GM21423 (cell line): ENCODE measurements at regions not wholly inside any gene's neighbourhood (a gene's known extent, or its start where the extent isn't known, plus 50 kb on each side); places are given as distances from the start of the nearest gene placed in this dataset.
"Not testable (repeated sequence)": the region's sequence is repeated elsewhere in the genome, so short reads cannot be mapped to it uniquely, and the experiment has no call there.

Experiments
- ATAC-seq: cut with Tn5 transposase; IDR thresholded peaks from one replicate; pipeline ENCODE4 v1.9.1; 2021; ENCODE audit warnings: mild to moderate bottlenecking, moderate library complexity; ENCODE audit not compliant: unreplicated experiment

DNA sequence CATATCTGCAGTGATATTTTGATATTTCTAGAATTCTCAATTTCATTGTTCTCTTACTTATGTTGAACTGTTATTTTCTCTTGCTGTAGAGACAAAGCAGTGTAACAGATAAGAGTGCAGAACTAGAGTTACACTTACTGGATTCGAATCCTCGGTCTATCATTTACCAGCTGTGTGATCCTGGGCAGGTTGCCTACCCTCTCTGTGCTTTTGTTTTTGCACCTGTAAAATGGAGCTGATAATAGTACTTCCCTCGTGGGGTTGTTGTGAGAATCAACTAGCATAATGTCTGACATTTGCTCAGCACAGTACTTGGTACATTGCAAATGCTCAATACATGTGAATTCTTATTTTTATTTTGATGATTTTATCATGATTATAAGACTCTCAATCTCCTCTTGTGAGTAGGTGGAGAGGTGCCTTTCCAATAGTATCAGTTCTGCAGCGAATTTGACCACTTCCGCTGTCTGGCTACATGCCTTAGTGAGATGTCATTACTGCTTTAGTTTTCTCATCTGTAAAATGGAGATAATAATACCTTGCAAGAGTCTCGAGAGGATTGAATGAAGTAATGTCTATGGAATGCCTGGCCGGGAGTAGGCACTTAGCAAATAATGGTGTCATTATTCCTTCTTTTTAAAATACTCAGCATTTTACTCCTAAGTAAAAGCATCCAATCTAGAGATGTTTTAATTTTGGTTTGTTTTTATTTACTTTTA, 312.2 kb upstream of the MAF start:
- ATAC-seq = no peak

DNA sequence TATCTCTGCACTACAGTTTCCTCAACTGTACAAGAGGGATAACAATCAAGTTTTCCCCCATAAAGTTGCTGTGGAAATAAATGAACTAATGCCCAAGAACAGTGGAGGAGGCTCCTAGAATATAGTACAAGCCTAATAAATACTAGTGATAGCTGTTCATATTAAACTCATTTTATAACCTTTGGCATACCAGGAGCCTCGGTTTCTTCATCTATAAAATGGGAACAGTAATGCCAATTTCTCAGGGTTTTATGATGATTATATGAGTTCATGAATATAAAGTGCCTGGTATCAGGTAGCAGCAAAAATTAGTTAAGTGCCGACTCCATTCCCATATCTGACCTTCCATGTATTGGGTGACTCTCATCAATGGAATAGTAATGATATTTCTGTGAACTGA, 311.1 kb upstream of the MAF start:
- no peak for ATAC-seq

DNA sequence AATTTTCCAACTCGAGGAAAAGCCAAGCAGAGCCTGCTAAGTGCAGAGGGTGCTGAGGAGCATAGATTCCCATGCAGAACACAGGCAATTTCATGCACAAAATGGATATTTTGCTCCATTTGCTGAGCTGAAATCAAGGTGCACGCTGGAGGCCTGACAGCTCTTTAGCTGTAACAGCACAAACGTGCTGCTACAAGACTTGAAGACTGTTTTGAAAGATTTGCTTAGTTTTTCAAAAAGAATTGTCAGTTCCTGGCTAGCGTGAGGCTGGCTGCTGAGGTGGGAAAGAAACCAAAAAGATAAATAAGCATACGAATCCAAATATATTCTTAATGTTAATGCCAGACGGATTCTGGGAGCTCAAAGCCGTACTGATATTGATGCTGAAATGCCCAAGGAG, 309.0 kb upstream of the MAF start:
- no peak for ATAC-seq

DNA sequence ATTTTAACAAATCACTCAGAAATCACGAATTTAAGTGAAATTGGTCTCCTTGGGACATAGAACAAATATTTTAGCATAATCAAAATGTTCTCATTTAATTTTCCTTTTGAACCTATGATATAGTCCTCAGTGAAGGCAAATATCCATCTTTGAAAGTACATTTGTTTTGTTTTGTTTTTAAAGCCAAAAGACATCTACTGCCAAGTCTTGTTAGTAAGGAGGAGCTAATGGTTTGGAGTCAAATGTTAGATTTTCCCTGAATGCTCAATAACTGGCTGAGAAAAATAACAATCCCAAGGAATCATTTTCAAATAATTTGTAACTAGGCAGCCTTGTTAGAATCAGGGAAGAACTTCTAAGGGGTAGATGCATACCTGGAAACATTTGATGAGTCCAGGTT, 302.9 kb upstream of the MAF start:
- ATAC-seq = no peak

DNA sequence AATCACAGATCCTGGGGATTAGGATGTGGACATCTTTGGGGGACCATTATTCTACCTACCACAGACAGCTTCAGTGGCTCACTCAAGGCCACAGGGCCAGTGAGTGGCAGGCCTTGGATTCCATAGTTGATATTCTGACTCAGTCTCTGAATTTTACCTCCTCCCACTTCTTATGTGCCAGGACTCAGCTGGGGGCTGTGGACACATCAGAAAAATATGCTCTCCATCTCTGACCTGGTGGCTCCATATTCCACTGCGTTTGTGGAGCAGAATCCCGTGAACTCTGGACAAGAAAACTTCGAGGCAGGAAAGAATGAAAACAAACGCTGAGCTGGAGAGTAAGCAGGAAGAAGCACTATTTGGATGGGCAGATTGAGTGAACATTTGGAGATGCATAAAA, 301.8 kb upstream of the MAF start:
- no peak for ATAC-seq

DNA sequence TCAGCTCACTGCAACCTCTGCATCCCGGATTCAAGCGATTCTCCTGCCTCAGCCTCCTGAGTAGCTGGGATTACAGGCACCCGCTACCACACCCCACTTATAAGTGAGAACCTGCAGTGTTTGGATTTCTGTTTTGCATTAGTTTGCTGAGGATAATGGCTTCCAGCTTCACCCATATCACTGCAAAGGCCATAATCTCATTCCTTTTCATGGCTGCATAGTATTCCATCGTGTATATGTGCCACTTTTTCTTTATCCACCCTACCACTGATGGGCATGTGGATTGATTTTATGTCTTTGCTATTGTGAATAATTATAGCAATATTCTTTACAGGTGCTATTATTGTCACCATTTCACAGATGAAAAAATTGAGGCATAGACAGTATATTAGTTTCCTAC, 301.0 kb upstream of the MAF start:
- no peak for ATAC-seq

DNA sequence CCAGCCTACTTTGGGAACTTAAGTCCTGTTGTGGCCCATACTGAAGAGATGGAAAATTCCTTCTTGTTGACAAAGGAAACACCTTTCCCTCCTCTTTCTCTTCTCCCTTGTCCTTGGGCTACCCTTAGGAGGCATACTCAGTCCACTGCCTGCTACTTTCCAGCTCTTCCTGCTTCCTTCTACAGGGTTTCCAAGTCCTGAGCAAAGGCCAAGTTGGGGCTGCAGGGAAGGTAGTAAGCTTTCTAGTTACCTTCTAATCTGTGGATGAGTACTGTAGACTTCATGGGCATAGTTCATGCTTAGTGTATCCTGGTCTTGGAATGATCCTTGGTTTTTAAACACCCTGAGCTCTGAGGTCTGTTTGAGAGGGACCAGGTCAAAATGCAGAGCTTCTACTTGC, 299.2 kb upstream of the MAF start:
- ATAC-seq = no peak

DNA sequence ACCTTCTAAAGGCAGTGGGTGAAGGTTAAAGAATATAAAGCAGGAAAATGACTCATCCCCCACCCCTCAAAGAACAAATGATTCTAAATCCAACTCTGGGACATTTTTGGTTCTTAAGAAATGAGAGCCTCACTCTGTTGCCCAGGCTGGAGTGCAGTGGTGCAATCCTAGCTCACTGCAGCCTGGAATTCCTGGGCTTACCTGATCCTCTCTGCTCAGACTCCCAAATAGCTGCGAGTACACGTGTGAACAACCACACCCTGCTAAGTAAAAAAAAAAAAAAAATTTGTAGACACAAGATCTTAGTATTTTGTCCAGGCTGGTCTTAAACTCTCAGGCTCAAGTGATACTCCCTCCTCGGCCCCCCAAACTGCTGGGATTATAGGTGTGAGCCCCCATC, 298.8 kb upstream of the MAF start:
- no peak for ATAC-seq

DNA sequence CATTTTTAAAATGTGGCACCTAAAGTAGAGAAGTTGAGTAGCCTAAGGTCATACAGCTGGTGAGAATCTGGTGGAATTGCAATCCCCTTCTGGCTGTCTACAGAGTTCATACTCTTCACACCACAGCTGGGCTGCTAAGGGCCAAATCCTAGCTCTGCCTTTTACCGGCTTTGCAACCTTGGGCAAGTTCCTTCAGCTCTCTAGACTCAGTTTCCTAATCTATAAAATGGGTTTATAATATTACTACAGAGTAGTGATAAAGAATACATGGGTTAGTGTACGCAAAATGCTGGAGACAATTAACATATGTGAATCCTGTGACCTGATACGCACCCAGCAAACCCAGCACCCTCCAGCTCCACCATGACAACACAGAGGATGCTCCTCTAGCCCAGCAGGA, 298.2 kb upstream of the MAF start:
- no peak for ATAC-seq

DNA sequence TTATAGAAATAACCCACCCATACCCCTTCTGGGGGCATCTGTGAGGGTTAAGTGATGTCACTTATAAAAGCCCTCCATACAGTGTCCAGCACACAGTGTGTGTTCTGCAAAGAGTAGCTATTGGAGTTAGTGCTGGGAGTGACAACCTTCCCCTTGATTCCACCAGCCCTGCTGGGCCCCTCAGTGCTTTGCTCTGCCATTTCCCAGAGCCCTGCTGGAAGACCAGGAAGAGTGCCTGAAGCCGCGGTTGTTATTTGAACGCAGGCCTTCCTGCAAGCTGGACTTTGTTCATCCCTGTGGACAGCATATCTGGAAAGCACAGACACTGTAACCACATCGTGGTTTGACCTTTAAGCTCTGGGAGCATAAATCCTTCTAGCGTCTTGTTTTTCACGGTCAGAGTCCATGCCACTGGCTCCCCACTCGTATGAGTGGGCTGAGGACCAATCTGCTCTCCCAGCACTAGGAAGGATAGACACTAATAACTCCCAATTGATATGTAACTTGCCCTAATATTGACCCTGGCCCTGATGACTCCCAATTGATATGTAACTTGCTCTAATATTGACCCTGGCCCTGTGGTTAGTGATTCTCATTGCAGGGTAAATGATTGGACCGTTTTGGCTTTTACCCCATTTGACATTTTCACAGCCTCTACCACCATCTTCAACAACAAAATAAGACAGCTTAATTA, 297.1 kb upstream of the MAF start:
- no peak for ATAC-seq

DNA sequence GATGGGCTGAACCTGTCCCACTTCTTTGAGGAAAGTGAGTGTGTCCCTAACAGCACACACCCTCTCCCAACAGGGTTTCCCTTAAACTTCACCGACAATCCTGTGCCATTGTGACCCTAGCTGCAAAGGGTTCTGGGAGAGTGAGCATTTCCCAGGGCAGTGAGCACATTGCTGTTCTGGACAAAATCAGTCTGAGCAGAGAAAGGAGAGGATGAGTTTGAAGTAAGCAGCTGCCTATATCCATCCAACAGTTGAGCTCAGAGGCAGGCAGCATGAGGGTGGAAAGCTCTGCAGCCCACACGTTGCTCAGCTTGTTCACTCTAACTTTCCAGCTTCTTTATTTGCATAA, 296.5 kb upstream of the MAF start:
- ATAC-seq = no peak

DNA sequence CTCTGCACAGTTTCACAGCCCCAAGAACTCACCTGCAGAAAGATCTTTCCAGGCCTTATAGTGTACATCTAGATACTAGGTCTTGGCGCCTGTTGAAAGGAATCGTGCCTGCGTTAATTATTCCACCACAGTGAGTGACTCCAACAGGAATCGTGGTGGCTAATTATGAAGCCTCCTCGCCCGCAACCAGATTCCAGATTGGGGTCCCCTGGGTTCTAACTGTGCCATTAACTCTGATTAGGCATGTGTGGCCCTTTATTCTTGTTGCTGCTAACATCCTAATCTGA, 295.3 kb upstream of the MAF start:
- ATAC-seq = no peak

DNA sequence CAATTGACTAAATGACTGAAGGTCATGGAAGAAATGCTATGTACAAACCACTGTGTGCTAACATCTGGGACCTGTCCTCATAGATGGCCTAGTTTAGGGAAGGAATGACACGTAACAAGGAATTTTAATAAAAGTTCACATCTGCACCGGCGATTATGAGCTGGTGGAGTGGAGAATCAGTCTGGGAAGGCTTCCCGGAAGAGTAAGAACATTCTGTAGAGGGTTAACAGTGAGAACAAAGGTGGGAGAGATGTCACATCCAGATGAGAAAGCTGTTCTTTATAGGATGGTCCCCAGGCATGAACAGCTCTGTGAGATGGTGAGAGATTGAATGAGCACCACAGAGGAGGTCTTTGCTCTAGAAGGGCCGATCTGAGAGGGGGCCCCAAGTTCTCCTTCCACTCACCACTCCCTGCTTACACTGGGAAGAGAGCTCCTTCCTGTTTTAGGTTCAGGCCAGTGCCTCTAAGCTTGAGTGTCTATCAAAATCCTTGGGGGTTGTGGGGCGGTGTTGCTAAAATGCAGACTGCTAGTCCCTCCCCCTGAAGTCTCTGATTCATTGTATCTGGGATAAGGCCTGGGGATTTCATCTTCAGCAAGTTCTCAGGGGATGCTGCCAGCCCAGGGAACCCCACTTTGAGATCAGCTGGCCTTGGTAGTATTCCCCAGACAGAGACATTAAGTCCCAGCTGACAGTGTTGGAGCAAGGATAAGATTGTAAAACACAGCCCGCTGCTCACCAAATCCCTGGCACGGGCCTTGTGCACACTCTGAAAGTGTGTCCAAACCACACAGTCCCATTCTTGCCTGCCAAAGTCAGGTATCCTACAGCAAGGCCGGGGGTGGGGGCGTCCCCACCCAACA, 294.7 kb upstream of the MAF start:
- no peak for ATAC-seq

DNA sequence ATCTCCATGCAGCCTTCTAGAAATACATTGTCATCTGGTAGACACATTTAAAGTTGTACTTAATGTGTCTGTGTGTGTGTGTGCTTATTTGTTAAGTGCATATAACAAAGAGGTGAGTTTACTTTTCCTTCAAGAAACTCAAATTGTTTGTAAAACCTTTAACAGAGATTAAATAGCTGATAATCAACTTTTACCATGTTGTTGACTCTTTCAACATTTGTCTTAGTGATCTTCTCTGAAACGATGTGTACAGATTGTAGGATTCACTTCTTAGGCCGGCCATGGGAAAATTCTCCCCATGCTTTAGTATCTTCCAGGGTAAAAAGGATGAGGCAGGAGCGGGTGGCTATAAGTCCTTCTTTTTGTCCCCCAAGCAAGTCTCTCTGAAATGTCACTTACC, 292.9 kb upstream of the MAF start:
- ATAC-seq = no peak

DNA sequence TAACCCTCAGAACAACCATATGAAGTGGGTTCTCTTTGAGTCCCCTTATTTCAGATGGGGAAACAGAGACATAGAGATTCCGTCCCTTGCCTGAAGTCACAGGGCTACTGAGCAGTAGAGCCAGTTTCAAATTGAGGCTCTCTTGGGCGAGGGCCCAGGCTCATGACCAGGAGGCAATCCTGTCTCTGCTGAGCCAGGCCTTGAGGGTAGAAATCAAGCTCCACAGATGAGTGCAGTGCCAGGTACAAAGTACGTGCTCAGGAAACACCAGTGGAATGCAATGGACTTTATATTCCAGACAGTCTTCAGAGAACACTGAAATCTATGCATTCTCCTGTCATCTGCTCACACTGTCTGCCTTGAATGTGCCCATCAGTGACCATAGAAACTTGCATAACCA, 291.7 kb upstream of the MAF start:
- ATAC-seq = no peak

DNA sequence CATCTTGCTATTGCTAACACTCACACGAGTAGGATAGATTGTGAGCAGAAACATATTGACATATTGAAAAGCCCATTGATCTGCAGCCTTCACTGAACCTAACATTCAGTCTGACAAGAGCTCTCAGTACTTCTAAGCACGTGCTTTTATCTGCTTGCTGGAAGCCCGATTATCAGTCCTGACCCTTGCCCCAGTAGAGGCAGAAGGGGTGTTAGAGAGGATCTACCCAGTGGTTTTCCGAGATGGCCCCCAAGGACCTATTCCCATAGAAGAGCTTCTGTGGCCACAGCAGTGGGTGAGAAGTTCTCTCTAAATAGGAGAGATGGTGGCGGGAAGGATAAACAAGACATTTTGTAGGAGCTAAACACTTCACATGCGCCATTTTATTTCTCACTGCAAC, 290.9 kb upstream of the MAF start:
- no peak for ATAC-seq

DNA sequence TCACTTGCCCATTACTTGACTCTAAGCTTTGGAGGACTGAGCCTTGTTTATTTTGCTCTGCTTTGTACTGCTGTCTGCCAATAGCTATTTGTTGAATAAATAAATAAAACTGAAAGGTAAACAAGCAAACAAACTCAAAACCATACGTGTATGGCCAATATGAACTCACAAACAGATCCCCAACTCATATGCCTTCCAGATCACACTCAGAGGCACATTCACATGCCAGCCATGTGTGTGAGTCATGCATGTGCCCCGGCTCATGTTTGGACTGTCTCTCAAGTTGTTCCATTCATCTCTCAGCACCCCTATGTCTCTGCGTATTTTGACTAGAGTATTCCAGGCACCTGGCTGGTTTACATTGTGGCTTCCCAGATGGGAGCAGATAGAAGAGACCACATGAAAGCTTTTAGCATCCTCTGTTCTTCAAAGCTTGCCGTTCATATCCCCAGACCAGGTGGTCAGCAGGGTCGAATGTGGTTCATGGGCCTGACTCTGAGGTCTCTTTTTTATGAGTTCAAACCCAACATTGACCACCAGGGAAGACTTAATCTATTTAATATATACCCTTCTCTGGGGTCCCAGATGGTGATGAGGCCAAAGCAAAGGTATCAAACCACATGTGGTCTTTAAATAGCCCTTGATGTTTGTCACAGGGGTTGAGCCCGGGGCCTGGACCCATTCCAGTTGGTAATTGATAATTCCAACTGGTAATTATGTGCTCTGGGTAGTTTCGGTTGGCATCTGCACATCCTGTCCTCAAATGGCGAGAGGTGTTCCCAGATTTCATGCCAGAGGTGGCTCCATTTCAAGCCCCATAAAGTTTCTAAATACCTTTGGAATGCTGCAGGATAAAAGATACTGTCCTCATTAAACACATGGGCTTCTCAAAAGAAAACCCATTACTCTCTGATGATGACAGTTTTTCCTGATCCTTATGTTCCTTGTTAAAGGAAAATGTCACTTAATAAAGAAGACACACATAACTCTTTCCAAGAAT, 287.3 kb upstream of the MAF start:
- ATAC-seq = no peak

DNA sequence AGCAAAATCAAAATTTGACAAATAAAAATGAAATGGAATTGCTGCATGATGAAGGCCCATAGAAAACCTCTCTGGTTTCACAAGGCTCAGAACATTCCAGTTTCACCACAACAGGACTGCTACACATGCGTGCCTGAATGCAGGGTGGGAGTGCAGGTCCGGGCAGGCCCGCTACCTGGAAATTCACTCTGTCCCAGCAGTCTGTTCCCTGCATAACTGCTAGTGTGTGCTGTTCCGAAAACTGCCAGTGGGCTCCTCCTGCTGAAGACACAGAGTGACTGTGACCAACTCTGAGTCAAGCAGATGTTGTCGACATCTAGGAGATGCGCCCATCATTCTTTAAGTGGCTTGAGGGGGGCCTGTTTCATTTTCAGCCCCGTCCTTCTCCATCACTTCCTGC, 284.8 kb upstream of the MAF start:
- no peak for ATAC-seq

DNA sequence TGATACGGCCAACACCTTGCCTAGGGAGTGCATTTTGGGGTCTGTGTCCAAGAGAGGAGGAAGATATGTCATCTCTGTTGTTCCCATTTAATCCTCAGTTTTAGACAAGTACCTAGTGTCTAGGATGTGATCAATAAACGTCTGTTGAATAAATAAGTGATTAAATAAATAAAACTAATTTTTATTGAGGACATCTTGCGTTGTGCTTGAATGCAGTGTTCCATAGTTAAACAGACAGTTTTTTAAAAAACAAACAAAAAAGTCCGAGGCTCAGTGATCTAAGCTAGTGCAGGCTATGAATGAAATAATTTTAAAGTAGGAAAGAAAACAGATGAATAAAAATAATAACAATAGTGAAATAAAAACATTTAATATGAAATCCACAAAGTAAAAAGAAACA, 283.0 kb upstream of the MAF start:
- no peak for ATAC-seq

DNA sequence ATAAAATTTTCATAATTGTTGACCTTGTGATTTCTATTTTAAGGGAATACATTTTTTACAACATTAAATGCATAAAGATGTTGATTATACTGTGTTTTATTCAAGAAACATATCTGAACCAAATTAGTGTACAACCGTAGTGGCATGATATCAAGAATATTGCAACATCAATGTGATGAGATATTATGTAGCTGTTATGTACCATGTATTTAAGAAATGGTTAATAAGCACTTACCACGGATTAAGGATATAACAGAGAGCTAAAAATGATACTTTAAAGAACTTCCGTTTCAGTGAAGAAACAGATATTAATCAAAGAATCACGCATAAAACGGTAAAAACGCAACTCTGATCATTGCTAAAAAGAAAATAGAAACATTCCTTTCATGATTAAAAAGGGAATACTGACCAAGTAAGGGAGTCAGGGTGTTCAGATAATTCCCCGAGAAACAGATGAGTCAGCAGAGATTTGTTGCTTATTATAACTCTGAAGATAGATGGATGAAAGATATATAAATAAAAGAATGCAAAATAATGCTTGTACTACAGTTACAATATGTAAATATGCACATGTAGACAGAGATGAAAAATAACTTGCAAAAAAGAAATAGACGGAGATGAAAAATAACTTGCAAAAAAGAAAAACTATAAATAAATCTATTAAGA, 281.9 kb upstream of the MAF start:
- ATAC-seq = no peak

DNA sequence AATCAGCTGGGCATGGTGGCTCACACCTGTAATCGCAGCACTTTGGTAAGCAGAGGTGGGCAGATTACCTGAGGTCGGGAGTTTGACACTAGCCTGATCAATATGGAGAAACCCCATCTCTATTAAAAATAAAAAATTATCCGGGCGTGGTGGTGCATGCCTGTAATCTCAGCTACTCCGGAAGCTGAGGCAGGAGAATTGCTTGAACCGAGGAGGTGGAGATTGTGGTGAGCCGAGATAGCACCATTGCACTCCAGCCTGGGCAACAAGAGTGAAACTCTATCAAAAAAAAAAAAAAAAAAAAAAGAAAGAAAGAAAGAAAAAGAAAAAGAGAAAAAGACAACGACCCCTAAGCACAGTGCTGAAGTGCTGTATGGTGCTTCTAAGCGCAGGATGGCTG, 280.6 kb upstream of the MAF start:
- ATAC-seq = not testable (repeated sequence)
